Tibial artery (tissue), 4 donors: ENCODE measurements at regions not wholly inside any gene's neighbourhood (a gene's known extent, or its start where the extent isn't known, plus 50 kb on each side); places are given as distances from the start of the nearest gene placed in this dataset.

ENCODE experiments used
- DNase-seq, 2 donors: peaks; one replicate each; pipeline ENCODE4 v3.0.0-alpha.2; 2019
- H3K27ac ChIP-seq, 2 donors: fragments of 200-600 bp; sonication (generic) in 1 of 2; 1 replicate in 1 of 2; 2 replicates in 1 of 2; pipeline ENCODE4 v1.5.1; 2018 to 2019; ENCODE audit warnings: mild to moderate bottlenecking in 1 of 2
- H3K27me3 ChIP-seq, 2 donors: fragments of 200-600 bp; sonication (generic) in 1 of 2; one replicate each; pipeline versions ENCODE4 v1.5.1 to v1.6.0; 2016 to 2019
- H3K36me3 ChIP-seq, 3 donors: fragments of 200-600 bp; sonication (generic) in 2 of 3; one replicate each; pipeline ENCODE4 v1.5.1; 2016 to 2019; ENCODE audit warnings: mild to moderate bottlenecking in 2 of 3
- H3K4me1 ChIP-seq, 4 donors: fragments of 200-600 bp; sonication (generic) in 2 of 4; 1 replicate in 3 of 4; 2 replicates in 1 of 4; pipeline ENCODE4 v1.5.1; 2016 to 2019
- H3K4me3 ChIP-seq, 2 donors: fragments of 200-600 bp; sonication (generic) in 1 of 2; 1 replicate in 1 of 2; 2 replicates in 1 of 2; pipeline ENCODE4 v1.5.1; 2018 to 2019; ENCODE audit warnings: mild to moderate bottlenecking in 2 of 2
- H3K9me3 ChIP-seq, 3 donors: fragments of 200-600 bp; sonication (generic) in 1 of 3; one replicate each; pipeline ENCODE4 v1.5.1; 2016 to 2019
- CTCF ChIP-seq, 2 experiments: fragments of 200-600 bp in 1 of 2; fragments of 450-650 bp in 1 of 2; IDR thresholded peaks; one replicate each; pipeline ENCODE4 v1.5.1; 2017 to 2019; ENCODE audit warnings: antibody characterized with exemption in 2 of 2, mild to moderate bottlenecking in 1 of 2, moderate library complexity in 1 of 2
- intact Hi-C: fragments of 100-400 bp; cut with DNase I; formaldehyde crosslinking; loops from one replicate; pipeline ENCODE4 v1.15.0; 2023; ENCODE audit warnings: low total_unique reads

GRCh38 chr12:5213990-5214389 is 170.3 kb downstream of the KCNA5 start:
- no peak for DNase-seq
- no peak overlapping the region for H3K4me3 ChIP-seq
- H3K4me1 ChIP-seq: no peaks in the 10 kb centered on the region
- TF ChIP-seq CTCF (IDR thresholded peaks at IDR 0.05): no peak
- H3K27me3 ChIP-seq: no peaks in the 10 kb centered on the region
- no peaks in the 10 kb centered on the region for H3K36me3 ChIP-seq
- H3K9me3 ChIP-seq: no peaks in the 10 kb centered on the region
- no peak overlapping the region for H3K27ac ChIP-seq
- intact Hi-C loops: no loop called here

- no peak overlapping the region for H3K4me3 ChIP-seq
- H3K36me3 ChIP-seq: no peaks in the 10 kb centered on the region
- no peak for TF ChIP-seq CTCF (IDR thresholded peaks at IDR 0.05)
- intact Hi-C loops: no loop called here
- no peak for DNase-seq
- H3K27me3 ChIP-seq: no peaks in the 10 kb centered on the region
- no peaks in the 10 kb centered on the region for H3K9me3 ChIP-seq
- H3K4me1 ChIP-seq: no peaks in the 10 kb centered on the region
- H3K27ac ChIP-seq: no peak overlapping the region
These were observed 174.3 kb downstream of the KCNA5 start for GRCh38 chr12:5217936-5218335.

GRCh38 chr12:5220099-5220498 is 176.4 kb downstream of the KCNA5 start:
- Histone ChIP-seq H3K27ac (no peak overlapping the region), H3K36me3 (no peaks in the 10 kb centered on the region), H3K4me3 (no peak overlapping the region), H3K9me3 (no peaks in the 10 kb centered on the region), H3K27me3 (no peaks in the 10 kb centered on the region), H3K4me1 (no peaks in the 10 kb centered on the region)
- no peak for TF ChIP-seq CTCF (IDR thresholded peaks at IDR 0.05)
- no peak for DNase-seq
- intact Hi-C loops: no loop called here

GRCh38 chr12:5220835-5221234 is 177.2 kb downstream of the KCNA5 start:
- no peak for DNase-seq
- TF ChIP-seq CTCF (IDR thresholded peaks at IDR 0.05): no peak
- Histone ChIP-seq H3K4me1 (no peaks in the 10 kb centered on the region), H3K4me3 (no peak overlapping the region), H3K27ac (no peak overlapping the region), H3K9me3 (no peaks in the 10 kb centered on the region), H3K36me3 (no peaks in the 10 kb centered on the region), H3K27me3 (no peaks in the 10 kb centered on the region)
- intact Hi-C loops: no loop called here

GRCh38 chr12:5222011-5222461 is 178.4 kb downstream of the KCNA5 start:
- no peaks in the 10 kb centered on the region for H3K36me3 ChIP-seq
- intact Hi-C loops: no loop called here
- no peak for TF ChIP-seq CTCF (IDR thresholded peaks at IDR 0.05)
- no peaks in the 10 kb centered on the region for H3K4me1 ChIP-seq
- H3K4me3 ChIP-seq: no peak overlapping the region
- no peak for DNase-seq
- no peaks in the 10 kb centered on the region for H3K9me3 ChIP-seq
- no peak overlapping the region for H3K27ac ChIP-seq
- H3K27me3 ChIP-seq: no peaks in the 10 kb centered on the region

- intact Hi-C loops: no loop called here
- no peak for DNase-seq
These were observed 179.1 kb downstream of the KCNA5 start for GRCh38 chr12:5222729-5223128.

More at GRCh38 chr12:5222729-5223128, 179.1 kb downstream of the KCNA5 start:
- TF ChIP-seq CTCF (IDR thresholded peaks at IDR 0.05): no peak
- Histone ChIP-seq H3K27ac (no peak overlapping the region), H3K4me3 (no peak overlapping the region), H3K36me3 (no peaks in the 10 kb centered on the region), H3K4me1 (no peaks in the 10 kb centered on the region), H3K9me3 (no peaks in the 10 kb centered on the region), H3K27me3 (no peaks in the 10 kb centered on the region)
